ENCODE measurements at regions not wholly inside any gene's neighbourhood (a gene's known extent, or its start where the extent isn't known, plus 50 kb on each side); places are given as distances from the start of the nearest gene placed in this dataset.

DNA sequence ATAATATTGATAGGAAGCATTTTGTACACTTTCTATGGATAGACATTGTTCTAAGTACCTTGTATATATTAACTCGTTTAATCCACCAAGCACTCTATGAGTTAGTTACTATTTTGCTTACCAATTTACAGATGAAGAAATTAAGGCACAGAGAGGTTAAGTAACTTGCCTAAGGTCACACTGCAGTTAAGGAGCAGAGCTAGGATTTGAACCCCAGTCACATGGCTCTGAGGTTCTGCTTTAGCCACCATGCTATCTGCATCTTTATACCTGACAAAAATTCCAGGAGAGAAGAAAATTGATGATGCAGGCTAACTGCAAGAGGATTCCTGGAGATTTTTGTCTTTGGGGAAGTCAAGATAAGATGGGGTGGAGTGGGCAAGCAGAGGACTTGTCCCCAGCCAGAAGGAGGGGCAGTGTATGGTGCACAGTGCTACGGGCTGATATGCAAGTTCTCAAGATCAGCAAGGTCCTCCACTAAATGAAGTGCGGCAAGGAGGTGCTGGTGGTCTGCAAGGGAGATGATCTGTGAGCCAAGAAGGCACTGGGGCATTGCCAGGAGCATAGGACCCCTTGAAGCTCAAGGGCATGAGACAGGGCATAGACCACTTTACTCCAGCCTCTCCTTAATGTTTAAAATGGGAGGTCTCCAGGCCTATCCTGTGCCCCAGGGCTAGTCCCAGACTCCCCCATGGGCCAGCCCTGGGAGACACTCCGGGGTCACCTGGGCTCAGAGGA, 430.6 kb downstream of the RPS24 start:
- Mint-ChIP-seq H3K27me3 (peaks cover 22% of the 10 kb centered on the region), H3K4me3 (no peak overlapping the region), H3K27ac (no peak overlapping the region), H3K9me3 (ENCODE audit: insufficient read depth) (no peaks in the 10 kb centered on the region), H3K4me1 (no peaks in the 10 kb centered on the region)
- POLR2A ChIA-PET = no interaction called here
- Histone ChIP-seq H3K79me2 (ENCODE audit: control insufficient read depth, insufficient read depth, low read length) (no peaks in the 10 kb centered on the region), H3K9ac (ENCODE audit: low read length) (no peak overlapping the region), H3K9me3 (ENCODE audit: control extremely low read depth in 1 of 3, control insufficient read depth in 2 of 3, insufficient read depth in 1 of 3, low read length in 2 of 3) (peaks cover 0 to 2% (median 0%) of the 10 kb centered on the region in 3 donors), H3K36me3 (replicated peaks in 1 of 2; ENCODE audit: control extremely low read depth in 1 of 2, control insufficient read depth in 1 of 2, extremely low read depth in 1 of 2, insufficient read depth in 2 of 2, low read length in 1 of 2) (no peaks in the 10 kb centered on the region), H3K27me3 (replicated peaks in 1 of 4; ENCODE audit: control extremely low read depth in 1 of 4, control insufficient read depth in 3 of 4, insufficient read depth in 4 of 4, low read length in 3 of 4) (peaks cover 0 to 2% (median 0%) of the 10 kb centered on the region in 4 experiments), H3K4me3 (ENCODE audit: control extremely low read depth in 1 of 5, extremely low read depth in 1 of 5, insufficient read depth in 1 of 5, low read depth in 2 of 5, low read length in 4 of 5) (no peak overlapping the region), H4K20me1 (ENCODE audit: control insufficient read depth, insufficient read depth, low read length, poor library complexity, severe bottlenecking) (no peaks in the 10 kb centered on the region), H3K4me1 (ENCODE audit: control insufficient read depth in 2 of 2, insufficient read depth in 2 of 2, low read length in 2 of 2) (no peaks in the 10 kb centered on the region), H3K27ac (ENCODE audit: low read length in 2 of 2) (no peak overlapping the region), H3K4me2 (replicated peaks; ENCODE audit: low read depth, low read length, poor library complexity, severe bottlenecking) (no peak overlapping the region), H2AFZ (ENCODE audit: insufficient read depth, low read depth, low read length, poor library complexity, severe bottlenecking) (no peak overlapping the region)
- TF ChIP-seq, protein P1, sequence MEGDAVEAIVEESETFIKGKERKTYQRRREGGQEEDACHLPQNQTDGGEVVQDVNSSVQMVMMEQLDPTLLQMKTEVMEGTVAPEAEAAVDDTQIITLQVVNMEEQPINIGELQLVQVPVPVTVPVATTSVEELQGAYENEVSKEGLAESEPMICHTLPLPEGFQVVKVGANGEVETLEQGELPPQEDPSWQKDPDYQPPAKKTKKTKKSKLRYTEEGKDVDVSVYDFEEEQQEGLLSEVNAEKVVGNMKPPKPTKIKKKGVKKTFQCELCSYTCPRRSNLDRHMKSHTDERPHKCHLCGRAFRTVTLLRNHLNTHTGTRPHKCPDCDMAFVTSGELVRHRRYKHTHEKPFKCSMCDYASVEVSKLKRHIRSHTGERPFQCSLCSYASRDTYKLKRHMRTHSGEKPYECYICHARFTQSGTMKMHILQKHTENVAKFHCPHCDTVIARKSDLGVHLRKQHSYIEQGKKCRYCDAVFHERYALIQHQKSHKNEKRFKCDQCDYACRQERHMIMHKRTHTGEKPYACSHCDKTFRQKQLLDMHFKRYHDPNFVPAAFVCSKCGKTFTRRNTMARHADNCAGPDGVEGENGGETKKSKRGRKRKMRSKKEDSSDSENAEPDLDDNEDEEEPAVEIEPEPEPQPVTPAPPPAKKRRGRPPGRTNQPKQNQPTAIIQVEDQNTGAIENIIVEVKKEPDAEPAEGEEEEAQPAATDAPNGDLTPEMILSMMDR (IDR thresholded peaks at IDR 0.05) = no peak
- no peak for TF ChIP-seq EZH2 (IDR thresholded peaks at IDR 0.05; ENCODE audit: borderline replicate concordance, insufficient read depth, low read depth, low read length, poor library complexity, severe bottlenecking)
- ATAC-seq (ENCODE audit: low read depth) = no peak
- intact Hi-C loops (cut with micrococcal nuclease) = no loop called here
- CTCF ChIA-PET = no interaction called here
- 85% methylated on average over 3 of the region's 4 CpGs for WGBS (ENCODE audit: insufficient coverage)
- no peak for DNase-seq

DNA sequence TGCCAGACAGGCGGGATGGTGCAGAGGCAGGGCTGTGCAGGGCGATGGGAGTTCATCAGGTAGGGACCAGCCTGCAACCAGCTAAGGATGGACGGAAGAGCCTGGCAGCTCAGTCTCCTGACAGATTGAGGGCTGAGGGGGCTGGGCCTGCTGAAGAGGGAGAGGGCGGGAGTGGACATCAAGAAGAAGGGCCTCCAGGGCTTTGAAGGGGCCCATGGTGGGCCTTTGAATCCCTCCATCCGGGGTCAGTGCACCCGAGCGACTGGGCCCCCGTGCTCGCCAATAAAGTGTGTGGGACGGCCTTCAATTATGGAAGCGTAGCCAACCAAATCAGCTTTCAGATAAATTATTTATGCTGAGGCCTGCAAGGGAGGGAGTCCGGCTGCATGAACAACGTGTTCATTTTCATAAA, 431.2 kb downstream of the RPS24 start:
- no peaks in the 10 kb centered on the region for H3K9me3 Mint-ChIP-seq (ENCODE audit: insufficient read depth)
- Histone ChIP-seq H3K36me3 (replicated peaks in 1 of 2; ENCODE audit: control extremely low read depth in 1 of 2, control insufficient read depth in 1 of 2, extremely low read depth in 1 of 2, insufficient read depth in 2 of 2, low read length in 1 of 2) (no peaks in the 10 kb centered on the region), H4K20me1 (ENCODE audit: control insufficient read depth, insufficient read depth, low read length, poor library complexity, severe bottlenecking) (no peaks in the 10 kb centered on the region), H3K9me3 (ENCODE audit: control extremely low read depth in 1 of 3, control insufficient read depth in 2 of 3, insufficient read depth in 1 of 3, low read length in 2 of 3) (peaks cover 0 to 2% (median 0%) of the 10 kb centered on the region in 3 donors), H3K4me2 (replicated peaks; ENCODE audit: low read depth, low read length, poor library complexity, severe bottlenecking) (no peak overlapping the region), H3K4me3 (ENCODE audit: control extremely low read depth in 1 of 5, extremely low read depth in 1 of 5, insufficient read depth in 1 of 5, low read depth in 2 of 5, low read length in 4 of 5) (no peak overlapping the region), H3K27ac (ENCODE audit: low read length in 2 of 2) (no peak overlapping the region), H3K79me2 (ENCODE audit: control insufficient read depth, insufficient read depth, low read length) (no peaks in the 10 kb centered on the region), H3K27me3 (replicated peaks in 1 of 4; ENCODE audit: control extremely low read depth in 1 of 4, control insufficient read depth in 3 of 4, insufficient read depth in 4 of 4, low read length in 3 of 4) (peaks cover 0 to 2% (median 0%) of the 10 kb centered on the region in 4 experiments), H2AFZ (ENCODE audit: insufficient read depth, low read depth, low read length, poor library complexity, severe bottlenecking) (no peak overlapping the region), H3K9ac (ENCODE audit: low read length) (no peak overlapping the region), H3K4me1 (ENCODE audit: control insufficient read depth in 2 of 2, insufficient read depth in 2 of 2, low read length in 2 of 2) (no peaks in the 10 kb centered on the region)
- H3K27me3 Mint-ChIP-seq = peaks cover 22% of the 10 kb centered on the region
- no peaks in the 10 kb centered on the region for H3K4me1 Mint-ChIP-seq
- no peak for TF ChIP-seq EZH2 (IDR thresholded peaks at IDR 0.05; ENCODE audit: borderline replicate concordance, insufficient read depth, low read depth, low read length, poor library complexity, severe bottlenecking)
- TF ChIP-seq, protein P1 (IDR thresholded peaks at IDR 0.05) = no peak
- ATAC-seq (ENCODE audit: low read depth) (no peak), DNase-seq (no peak)
- WGBS (ENCODE audit: insufficient coverage) = 86% methylated on average over 6 of the region's 13 CpGs
- ChIA-PET POLR2A (no interaction called here), CTCF (no interaction called here)
- intact Hi-C loops (cut with micrococcal nuclease) = no loop called here
- no peak overlapping the region for H3K4me3 Mint-ChIP-seq
- H3K27ac Mint-ChIP-seq = no peak overlapping the region
